ENCODE measurements at regions not wholly inside any gene's neighbourhood (a gene's known extent, or its start where the extent isn't known, plus 50 kb on each side); places are given as distances from the start of the nearest gene placed in this dataset.

DNA sequence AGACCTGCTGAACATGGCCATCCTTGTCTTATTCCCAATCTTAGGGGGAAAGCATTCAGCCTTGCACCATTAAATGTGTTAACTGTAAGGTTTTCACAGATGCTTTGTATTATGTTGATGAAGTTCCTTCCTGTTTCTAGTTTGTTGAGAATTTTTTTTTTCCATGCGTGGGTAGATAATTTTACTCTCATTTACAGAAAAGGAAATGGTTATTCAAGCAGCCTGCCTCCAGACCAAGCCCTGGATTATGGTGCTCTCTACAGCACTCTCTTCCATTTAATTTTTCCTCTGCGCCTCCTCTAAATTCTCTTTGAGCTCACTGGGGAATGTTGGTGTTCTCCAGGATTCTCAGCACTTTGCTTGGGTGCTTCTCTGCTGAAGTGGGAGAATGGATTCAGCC is 179.3 kb upstream of the PZP start:
- Histone ChIP-seq H3K79me2 (ENCODE audit: insufficient read depth, low read length) (no peaks in the 10 kb centered on the region), H3K9ac (ENCODE audit: low read length) (no peak overlapping the region), H3K4me2 (ENCODE audit: low read length) (no peak overlapping the region), H3K27me3 (ENCODE audit: insufficient read depth, low read length) (no peaks in the 10 kb centered on the region), H3K9me2 (ENCODE audit: insufficient read depth) (no peaks in the 10 kb centered on the region), H3K9me3 (ENCODE audit: control insufficient read depth in 1 of 2, insufficient read depth in 1 of 2, low read depth in 1 of 2, low read length in 2 of 2) (no peaks in the 10 kb centered on the region), H3K27ac (ENCODE audit: low read depth, low read length) (no peak overlapping the region), H3K4me1 (ENCODE audit: control insufficient read depth in 1 of 2, insufficient read depth in 2 of 2, low read length in 2 of 2) (no peaks in the 10 kb centered on the region), H2AFZ (ENCODE audit: low read depth, low read length, poor library complexity, severe bottlenecking) (no peak overlapping the region), H4K20me1 (ENCODE audit: insufficient read depth) (no peaks in the 10 kb centered on the region), H3K36me3 (ENCODE audit: control insufficient read depth in 1 of 2, insufficient read depth in 2 of 2, low read length in 2 of 2) (no peaks in the 10 kb centered on the region), H3K4me3 (replicated peaks in 1 of 2; ENCODE audit: low read depth in 1 of 2, low read length in 2 of 2) (no peak overlapping the region)
- ATAC-seq (no peak), DNase-seq (ENCODE audit: low read depth, low spot score) (no peak)
- ChIA-PET RAD21 (ENCODE audit: low non-redundant PET in 1 of 2, low total read pairs in 2 of 2, uncharacterized antibody in 2 of 2, unreplicated experiment in 2 of 2) (no interaction called here), POLR2A (no interaction called here), CTCF (no interaction called here)
- TF ChIP-seq ZFX (IDR thresholded peaks at IDR 0.05), result no peak
- TF ChIP-seq REST (IDR thresholded peaks at IDR 0.05; ENCODE audit: low read depth), result no peak
- TF ChIP-seq, protein P1, sequence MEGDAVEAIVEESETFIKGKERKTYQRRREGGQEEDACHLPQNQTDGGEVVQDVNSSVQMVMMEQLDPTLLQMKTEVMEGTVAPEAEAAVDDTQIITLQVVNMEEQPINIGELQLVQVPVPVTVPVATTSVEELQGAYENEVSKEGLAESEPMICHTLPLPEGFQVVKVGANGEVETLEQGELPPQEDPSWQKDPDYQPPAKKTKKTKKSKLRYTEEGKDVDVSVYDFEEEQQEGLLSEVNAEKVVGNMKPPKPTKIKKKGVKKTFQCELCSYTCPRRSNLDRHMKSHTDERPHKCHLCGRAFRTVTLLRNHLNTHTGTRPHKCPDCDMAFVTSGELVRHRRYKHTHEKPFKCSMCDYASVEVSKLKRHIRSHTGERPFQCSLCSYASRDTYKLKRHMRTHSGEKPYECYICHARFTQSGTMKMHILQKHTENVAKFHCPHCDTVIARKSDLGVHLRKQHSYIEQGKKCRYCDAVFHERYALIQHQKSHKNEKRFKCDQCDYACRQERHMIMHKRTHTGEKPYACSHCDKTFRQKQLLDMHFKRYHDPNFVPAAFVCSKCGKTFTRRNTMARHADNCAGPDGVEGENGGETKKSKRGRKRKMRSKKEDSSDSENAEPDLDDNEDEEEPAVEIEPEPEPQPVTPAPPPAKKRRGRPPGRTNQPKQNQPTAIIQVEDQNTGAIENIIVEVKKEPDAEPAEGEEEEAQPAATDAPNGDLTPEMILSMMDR (IDR thresholded peaks at IDR 0.05 in 2 of 3, conservative IDR thresholded peaks at IDR 0.05 in 1 of 3; ENCODE audit: borderline replicate concordance in 1 of 3, insufficient read depth in 1 of 3, low read depth in 2 of 3, low read length in 2 of 3), result no peak
- TF ChIP-seq TCF7L2 (IDR thresholded peaks at IDR 0.05; ENCODE audit: borderline replicate concordance, extremely low read depth, insufficient read depth, insufficient read length), result no peak
- TF ChIP-seq ZBTB33 (IDR thresholded peaks at IDR 0.05; ENCODE audit: extremely low read depth, insufficient replicate concordance, low read length), result no peak
- TF ChIP-seq ZNF274 (IDR thresholded peaks at IDR 0.05; ENCODE audit: low read depth, low read length), result no peak
- TF ChIP-seq, protein P2, sequence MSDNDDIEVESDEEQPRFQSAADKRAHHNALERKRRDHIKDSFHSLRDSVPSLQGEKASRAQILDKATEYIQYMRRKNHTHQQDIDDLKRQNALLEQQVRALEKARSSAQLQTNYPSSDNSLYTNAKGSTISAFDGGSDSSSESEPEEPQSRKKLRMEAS (IDR thresholded peaks at IDR 0.05), result no peak
- TF ChIP-seq RAD21 (IDR thresholded peaks at IDR 0.05; ENCODE audit: low read depth), result no peak
- no peak for TF ChIP-seq YY1 (IDR thresholded peaks at IDR 0.05; ENCODE audit: extremely low read depth, insufficient replicate concordance, low read depth, low read length)
- intact Hi-C loops (cut with micrococcal nuclease), result no loop called here
- BruUV-seq (replicated peaks), result no TSS peak

Data from HCT116 (cell line).